ENCODE measurements at regions not wholly inside any gene's neighbourhood (a gene's known extent, or its start where the extent isn't known, plus 50 kb on each side); places are given as distances from the start of the nearest gene placed in this dataset.

DNA sequence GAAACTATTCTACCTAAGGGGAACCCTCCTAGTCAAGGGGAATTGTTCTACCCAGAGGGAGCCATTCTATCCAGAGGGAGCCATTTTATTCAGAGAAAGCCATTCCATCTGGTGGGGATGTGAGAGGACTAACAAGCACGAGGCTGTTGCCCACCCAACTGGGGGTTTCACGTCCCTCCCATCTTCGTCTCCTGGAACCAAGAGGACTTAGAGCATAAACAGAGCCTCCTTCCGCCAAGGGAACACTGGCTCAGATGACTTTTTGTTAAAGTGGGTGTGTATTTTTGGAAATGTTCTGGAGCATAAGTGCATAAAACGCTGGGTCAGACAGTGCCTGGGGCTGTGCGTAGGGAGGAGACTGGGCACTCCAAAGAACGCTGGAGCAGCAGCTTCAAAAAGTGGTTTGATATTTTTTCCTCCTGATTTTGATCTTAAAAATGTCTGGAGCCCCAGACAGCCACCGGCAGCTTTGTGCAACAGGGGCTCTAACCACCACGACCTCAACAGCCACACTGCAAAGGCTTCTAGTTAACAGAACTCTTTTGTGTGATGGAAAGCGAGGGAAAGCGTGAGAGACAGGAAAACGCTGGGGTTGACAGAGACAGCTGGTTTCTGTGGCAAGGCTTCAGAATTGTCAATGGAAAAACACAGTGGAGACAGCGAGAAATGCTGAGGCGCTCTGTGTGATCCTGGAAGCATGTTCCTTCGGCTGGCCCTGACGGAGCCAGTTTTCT is 363.6 kb upstream of the CAMK1G start:
- no peak for DNase-seq (ENCODE audit: low read depth in 2 of 2)

DNA sequence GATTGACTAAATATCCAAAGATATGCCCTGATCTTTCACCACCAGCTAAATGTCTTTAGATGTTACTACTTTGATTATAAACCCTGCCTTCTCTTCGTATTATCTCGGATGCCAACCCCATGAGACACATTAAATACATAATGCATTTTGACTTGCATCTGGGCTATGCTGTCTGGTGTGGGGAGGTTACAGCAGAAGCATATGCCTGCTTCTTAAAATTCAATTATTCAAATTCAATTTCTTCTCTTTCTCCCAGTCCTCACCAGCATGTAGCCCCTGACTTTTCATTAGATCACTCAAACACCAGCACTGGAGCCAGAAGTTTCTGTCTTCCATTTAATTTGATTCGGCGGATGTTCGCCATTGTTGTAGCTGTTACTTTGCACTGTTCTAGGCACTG is 360.7 kb upstream of the CAMK1G start:
- DNase-seq (ENCODE audit: low read depth in 2 of 2) = no peak

- no peak for DNase-seq (ENCODE audit: low read depth in 2 of 2)
Measured at GRCh38 chr1:209223791-209224190, 359.7 kb upstream of the CAMK1G start.

DNA sequence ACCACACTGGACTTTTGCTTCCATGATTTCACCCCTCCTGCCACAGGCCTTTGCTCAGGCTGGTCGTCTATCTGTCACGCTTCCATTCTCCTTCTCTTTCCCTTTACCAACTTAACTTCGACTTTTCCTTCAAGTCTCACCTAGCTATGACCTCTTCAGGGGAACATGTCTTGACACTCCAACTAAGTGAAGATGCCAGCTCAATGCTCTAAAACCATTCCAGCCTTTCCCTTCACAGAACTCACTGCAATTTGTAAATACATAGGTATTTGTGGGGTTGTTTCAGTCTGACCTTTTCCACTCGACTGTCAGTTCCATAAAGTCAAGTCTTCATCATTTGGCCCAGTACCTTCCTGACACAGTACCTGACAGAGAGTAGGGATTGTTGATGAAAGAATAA is 358.6 kb upstream of the CAMK1G start:
- no peak for DNase-seq (ENCODE audit: low read depth in 2 of 2)

DNA sequence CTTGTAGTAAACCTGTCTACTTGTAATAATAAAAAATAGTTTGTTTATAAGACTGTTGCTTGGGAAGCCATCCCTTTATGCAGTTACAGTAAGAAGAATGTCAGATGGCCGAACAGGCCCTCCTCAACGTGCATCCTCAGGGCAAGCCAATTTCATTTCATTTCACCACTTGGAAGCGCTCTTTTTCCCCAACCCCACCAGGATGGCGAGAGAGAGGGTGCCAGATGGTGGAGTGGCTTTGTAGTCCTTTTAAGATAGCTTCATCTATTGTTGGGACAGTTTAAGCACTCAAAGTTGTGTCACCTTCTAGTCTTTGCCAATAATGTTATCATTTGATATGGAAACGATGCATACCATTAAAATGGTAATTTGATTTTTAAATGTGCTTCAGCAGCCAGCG is 356.3 kb upstream of the CAMK1G start:
- no peak for DNase-seq (ENCODE audit: low read depth in 2 of 2)

GRCh38 chr1:209227941-209228340 is 355.6 kb upstream of the CAMK1G start:
- DNase-seq (ENCODE audit: low read depth in 2 of 2) = no peak

DNA sequence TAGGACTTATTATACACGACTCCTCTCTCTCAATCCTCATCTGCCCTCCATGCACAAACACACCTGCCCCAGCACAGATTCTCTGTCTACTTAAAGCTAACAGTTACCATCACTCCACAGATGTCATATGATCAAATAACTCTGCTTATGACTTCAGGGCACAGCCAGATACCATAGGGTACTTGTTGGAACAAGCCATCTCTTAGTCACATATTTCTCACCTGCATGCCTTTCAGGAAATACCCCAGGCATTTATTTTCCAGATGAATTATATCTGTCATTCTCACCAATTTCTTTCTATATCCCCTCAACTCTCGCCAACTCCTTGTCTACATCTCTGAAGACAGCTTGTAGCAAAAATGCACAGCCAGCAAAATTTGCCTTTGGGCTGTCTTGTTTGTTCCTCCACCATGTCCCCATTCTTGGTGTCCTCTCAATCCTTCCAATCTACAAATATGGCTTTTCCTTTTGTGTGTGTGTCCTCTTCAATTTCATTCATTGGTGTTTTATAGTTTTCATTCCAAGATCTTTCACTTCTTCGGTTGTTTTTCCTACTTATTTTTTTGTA is 353.9 kb upstream of the CAMK1G start:
- DNase-seq (ENCODE audit: low read depth in 2 of 2) = no peak

- no peak for DNase-seq (ENCODE audit: low read depth in 2 of 2)
Measured at GRCh38 chr1:209230314-209230713, 353.2 kb upstream of the CAMK1G start.

GRCh38 chr1:209231476-209232156 is 351.9 kb upstream of the CAMK1G start:
- no peak for DNase-seq (ENCODE audit: low read depth in 2 of 2)

GRCh38 chr1:209232197-209232596 is 351.3 kb upstream of the CAMK1G start:
- DNase-seq (ENCODE audit: low read depth in 2 of 2) = no peak

GRCh38 chr1:209232759-209233158 is 350.8 kb upstream of the CAMK1G start:
- DNase-seq (ENCODE audit: low read depth in 2 of 2) = no peak

DNA sequence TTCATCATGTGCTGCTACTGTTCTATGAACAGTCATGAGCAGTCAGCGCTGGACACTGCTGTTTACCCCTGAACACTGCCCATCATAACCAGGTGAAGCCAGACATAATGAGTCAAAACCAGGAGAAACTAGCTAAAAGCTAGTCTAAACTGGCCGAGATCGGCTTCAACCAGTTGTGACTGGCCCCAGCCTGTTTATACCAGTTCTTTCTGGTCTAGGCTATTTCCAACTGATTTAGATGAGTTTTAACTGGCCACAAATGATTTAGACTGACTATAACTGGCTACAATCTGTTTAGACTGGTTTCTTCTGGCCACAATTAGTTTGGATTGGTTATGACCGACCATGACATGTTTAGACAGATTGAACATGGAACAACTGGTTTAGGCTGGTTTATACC is 348.3 kb upstream of the CAMK1G start:
- no peak for DNase-seq (ENCODE audit: low read depth in 2 of 2)

DNA sequence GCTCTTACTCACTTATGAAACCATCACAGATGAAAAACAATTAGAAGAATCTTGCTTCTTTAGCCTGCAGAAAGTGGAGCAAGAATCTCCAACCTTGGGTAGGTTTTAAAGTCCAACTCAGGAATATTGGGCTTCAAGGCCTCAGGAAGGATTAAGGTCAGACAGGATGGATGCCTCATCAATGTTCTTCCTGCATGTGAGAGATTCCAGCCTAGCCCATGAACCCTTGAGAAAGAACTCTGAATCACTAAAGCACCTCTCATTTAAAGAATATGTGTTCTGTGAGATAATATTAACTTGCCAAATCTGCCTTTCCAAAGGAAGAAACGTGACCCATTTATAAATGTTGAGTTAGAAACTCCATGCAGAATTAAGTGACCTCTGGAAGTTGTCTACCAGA is 345.2 kb upstream of the CAMK1G start:
- DNase-seq (ENCODE audit: low read depth in 2 of 2) = no peak

DNA sequence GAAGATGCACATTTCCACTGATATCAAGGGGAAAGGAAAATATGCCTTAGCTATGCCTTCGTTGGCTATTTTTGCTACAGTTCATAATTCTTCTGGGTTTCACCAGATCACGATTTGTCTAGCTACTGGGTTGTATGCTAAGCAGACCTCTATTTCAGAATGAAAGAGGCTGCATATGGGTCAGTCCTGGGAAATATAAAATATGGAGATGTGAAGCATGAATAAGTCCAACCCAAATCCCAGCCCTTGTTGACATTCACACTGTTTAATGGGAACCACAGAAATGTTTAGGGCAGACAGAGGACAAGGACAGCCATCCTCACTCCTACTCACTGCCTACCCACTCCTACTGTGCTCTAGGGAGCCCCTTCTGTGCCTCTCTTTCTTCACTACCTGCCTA is 343.2 kb upstream of the CAMK1G start:
- no peak for DNase-seq (ENCODE audit: low read depth in 2 of 2)

GRCh38 chr1:209241487-209241886 is 342.0 kb upstream of the CAMK1G start:
- DNase-seq (ENCODE audit: low read depth in 2 of 2) = no peak

DNA sequence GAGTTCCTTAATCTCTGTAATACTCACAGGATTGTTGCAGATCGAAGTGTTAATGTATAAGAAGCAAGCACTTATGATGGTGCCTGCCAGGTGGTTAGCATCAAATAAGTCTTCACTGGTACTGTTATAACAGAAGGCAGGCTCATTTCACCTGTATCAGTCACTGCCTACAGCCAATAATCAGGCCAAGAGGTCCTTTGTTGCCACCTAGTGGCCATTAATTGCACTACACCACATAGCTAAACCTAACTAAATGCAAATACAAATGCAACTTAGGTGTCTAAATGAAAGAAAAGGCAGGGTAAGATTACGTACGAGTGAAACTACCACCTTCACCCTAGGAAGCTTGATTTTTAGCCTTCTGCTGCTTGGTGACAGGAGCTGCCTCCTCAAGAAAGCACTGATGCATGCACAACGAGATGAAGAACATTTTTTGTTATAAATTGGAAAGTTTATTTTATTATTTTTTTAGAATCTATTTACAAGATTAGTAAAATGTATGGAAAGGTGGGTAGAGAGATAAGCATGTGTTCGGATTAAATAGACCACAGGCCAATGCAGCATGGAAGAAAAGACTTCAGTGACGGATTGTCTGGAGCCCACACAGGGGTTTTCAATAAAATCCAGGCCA is 334.8 kb upstream of the CAMK1G start:
- DNase-seq (ENCODE audit: low read depth in 2 of 2) = peak in 1 of 2 donors; percentile 31

DNA sequence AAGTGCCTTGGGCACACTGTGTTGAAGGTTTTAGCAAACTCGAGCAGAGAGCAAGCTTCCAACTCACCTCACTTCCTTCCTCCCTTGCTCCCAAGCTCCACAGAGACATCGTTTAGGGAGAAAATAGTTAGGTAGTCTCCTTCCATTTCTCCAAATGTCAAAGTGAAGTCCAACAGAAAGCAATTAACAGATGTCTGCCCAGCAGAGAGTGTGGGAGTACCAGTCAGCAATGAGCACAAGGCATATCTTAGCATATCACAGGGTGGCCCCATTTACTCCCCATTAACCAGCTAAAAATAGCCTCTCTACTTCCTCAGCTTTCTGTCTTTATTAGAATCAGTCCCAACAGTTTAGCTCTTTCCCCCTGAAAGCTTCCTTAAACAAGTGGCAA is 334.2 kb upstream of the CAMK1G start:
- DNase-seq (ENCODE audit: low read depth in 2 of 2) = no peak

DNA sequence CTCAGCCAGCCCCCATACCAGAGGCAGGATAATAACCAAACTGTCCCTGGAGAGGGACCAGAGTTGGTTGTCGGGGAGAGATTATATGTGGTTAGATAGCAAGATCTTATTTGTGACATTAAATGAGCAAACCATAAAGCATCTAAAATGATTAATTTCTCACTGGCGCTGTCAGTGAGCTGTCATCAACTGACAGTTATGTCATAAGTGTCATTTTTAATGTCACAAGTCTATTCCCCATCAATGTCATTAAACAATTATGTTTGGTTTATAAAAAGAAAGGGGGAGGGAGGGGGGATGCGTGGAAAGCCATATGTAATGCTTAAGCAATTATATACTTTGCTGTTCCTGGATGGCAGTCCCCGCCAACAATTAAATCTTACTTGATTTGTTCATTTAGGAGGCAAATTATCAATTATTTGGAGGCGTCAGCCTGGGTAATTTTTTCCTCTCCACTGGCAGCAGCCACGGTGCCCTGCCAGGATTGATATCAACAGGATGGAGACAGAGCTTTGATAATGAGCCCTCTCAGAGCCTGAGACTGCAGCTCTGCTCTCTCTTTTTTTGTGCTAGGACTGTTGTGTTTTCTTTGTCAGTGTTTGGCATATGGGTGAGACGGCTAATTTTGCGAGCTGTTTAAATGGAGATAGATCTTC is 333.6 kb upstream of the CAMK1G start:
- DNase-seq (ENCODE audit: low read depth in 2 of 2) = no peak

DNA sequence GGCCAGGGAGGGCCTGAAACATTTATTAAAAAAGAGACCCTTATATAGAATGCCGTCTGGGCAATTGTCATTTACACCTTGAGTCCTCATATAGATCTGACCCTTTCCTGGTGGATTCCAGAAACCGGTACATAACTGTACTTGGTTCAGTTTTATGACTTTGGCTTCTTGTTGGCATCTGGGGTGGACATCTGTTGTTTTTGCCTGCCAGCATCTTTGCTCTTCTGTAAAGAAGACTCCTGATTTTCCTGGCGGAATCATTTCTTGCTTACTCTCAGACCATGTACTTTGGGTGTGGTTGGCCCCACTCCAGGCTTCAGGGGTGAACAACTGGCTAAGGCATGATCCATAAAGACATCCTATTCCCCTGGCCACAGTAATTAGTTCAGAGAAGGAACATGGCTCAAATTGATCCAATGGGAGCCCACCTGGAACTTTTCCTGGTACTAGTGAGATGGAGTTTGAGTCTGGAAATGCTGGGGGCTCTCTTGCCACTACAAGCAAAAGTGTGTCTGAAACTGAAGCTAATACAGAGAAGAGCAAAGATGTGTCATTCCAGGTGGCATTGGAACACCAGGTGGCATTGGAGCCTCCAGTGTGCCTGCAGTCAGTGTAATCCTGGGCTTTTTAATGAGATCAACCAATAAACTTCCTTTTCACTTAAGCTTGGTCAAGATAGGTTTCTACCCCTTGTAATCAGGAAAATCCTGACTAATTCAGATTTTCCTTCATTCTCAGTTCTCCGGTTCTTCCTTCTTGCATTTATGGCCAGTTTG is 332.5 kb upstream of the CAMK1G start:
- no peak for DNase-seq (ENCODE audit: low read depth in 2 of 2)

GRCh38 chr1:209256766-209257350 is 326.7 kb upstream of the CAMK1G start:
- DNase-seq (ENCODE audit: low read depth in 2 of 2) = no peak

- DNase-seq (ENCODE audit: low read depth in 2 of 2) = no peak
Measured at GRCh38 chr1:209257454-209257853, 326.1 kb upstream of the CAMK1G start.
